Cardiac muscle cell (in vitro differentiated cells and primary cell): ENCODE measurements at regions not wholly inside any gene's neighbourhood (a gene's known extent, or its start where the extent isn't known, plus 50 kb on each side); places are given as distances from the start of the nearest gene placed in this dataset.

Experiments
- DNase-seq, 2 donors: peaks; one replicate each; pipeline versions ENCODE4 v3.0.0 to v3.0.0-alpha.2; 2010 to 2017; ENCODE audit warnings: low read depth in 1 of 2, low spot score in 1 of 2
- H3K27ac ChIP-seq: fragments of 200-600 bp; sonication (generic); 2 replicates; pipeline ENCODE4 v1.5.1; 2016
- H3K27me3 ChIP-seq: fragments of 200-600 bp; sonication (generic); 2 replicates; pipeline ENCODE4 v1.6.0; 2016; ENCODE audit warnings: control low read depth
- H3K36me3 ChIP-seq: fragments of 200-600 bp; sonication (generic); 2 replicates; pipeline ENCODE4 v1.5.1; 2016; ENCODE audit warnings: control low read depth
- H3K4me1 ChIP-seq: fragments of 200-600 bp; sonication (generic); 2 replicates; pipeline ENCODE4 v1.8.1; 2017; ENCODE audit warnings: low read depth, mild to moderate bottlenecking, mixed run types
- H3K4me3 ChIP-seq: fragments of 200-600 bp; sonication (generic); 2 replicates; pipeline ENCODE4 v1.5.1; 2016; ENCODE audit warnings: mild to moderate bottlenecking
- H3K9me3 ChIP-seq: fragments of 200-600 bp; sonication (generic); 2 replicates; pipeline ENCODE4 v1.5.1; 2017; ENCODE audit warnings: low read depth, mild to moderate bottlenecking, control low read depth
- CTCF ChIP-seq: IDR thresholded peaks from 2 replicates; pipeline ENCODE4 v1.5.1; 2012; ENCODE audit warnings: low read depth, mild to moderate bottlenecking, low read length

DNA sequence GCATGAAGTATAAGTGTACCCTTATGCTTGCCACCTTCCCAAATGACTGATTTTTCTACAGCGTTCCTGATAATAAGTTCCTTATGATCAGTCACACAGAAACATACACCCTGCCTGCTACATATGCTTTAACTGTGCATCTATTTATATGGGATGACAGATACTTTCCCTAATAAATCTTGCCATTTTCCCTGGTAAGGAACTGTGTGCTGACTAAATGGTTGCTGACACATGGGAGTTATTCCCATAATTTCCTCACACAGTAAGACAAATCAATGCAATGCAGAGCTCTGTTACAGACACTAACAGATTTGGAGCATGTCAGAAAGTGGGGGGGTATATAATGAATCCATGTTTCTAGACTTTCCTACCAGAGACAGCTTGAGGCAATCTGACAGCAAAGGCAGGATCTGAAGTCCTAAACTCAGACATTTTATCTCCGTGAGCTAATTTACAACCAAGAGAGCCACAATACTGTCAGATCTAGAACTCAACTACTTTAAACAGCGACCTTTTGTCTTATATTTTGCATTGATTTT, 86.9 kb upstream of the TCF12 start:
- Histone ChIP-seq H3K4me3 (no peak overlapping the region), H3K36me3 (no peaks in the 10 kb centered on the region), H3K27me3 (no peaks in the 10 kb centered on the region), H3K9me3 (no peaks in the 10 kb centered on the region), H3K27ac (no peak overlapping the region), H3K4me1 (no peaks in the 10 kb centered on the region)
- no peak for TF ChIP-seq CTCF
- no peak for DNase-seq

- Histone ChIP-seq H3K4me3 (no peak overlapping the region), H3K4me1 (peaks cover 9% of the 10 kb centered on the region), H3K9me3 (no peaks in the 10 kb centered on the region), H3K27ac (no peak overlapping the region), H3K36me3 (no peaks in the 10 kb centered on the region), H3K27me3 (no peaks in the 10 kb centered on the region)
- DNase-seq = no peak
- no peak for TF ChIP-seq CTCF
Observed at GRCh38 chr15:56824175-56824574, 90.9 kb upstream of the ZNF280D start.

GRCh38 chr15:56821721-56822425, 88.6 kb upstream of the ZNF280D start:
- H3K4me1 ChIP-seq = peaks cover 9% of the 10 kb centered on the region
- H3K9me3 ChIP-seq = no peaks in the 10 kb centered on the region
- no peaks in the 10 kb centered on the region for H3K27me3 ChIP-seq
- H3K4me3 ChIP-seq = no peak overlapping the region
- peak; percentile 70 to 79 for DNase-seq
- TF ChIP-seq CTCF = peak; percentile 60
- H3K27ac ChIP-seq = no peak overlapping the region
- H3K36me3 ChIP-seq = no peaks in the 10 kb centered on the region

DNA sequence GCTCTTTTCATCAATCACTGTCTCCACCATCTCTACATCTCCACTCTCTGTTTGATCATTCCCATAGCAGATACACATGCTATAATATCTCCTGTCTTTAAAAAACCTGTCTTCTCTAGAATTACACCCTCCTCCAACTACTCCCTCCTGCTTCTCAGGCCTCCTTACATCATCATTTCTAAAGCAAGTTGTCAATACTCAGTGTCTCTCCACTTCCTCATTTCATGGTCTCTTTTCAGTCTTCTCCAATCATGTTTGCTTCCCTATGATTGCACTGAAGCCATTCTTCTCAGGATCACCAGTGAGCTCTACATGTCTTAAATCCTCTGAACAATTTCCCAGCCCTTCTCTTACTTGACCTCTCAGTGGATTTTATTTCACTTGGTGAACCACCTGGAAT, 87.0 kb upstream of the ZNF280D start:
- no peak for TF ChIP-seq CTCF
- no peaks in the 10 kb centered on the region for H3K9me3 ChIP-seq
- no peak for DNase-seq
- no peaks in the 10 kb centered on the region for H3K27me3 ChIP-seq
- no peak overlapping the region for H3K4me3 ChIP-seq
- H3K4me1 ChIP-seq = peaks cover 9% of the 10 kb centered on the region
- no peak overlapping the region for H3K27ac ChIP-seq
- H3K36me3 ChIP-seq = no peaks in the 10 kb centered on the region

- Histone ChIP-seq H3K27ac (no peak overlapping the region), H3K27me3 (no peaks in the 10 kb centered on the region), H3K4me3 (no peak overlapping the region), H3K36me3 (no peaks in the 10 kb centered on the region), H3K4me1 (peaks cover 14% of the 10 kb centered on the region), H3K9me3 (no peaks in the 10 kb centered on the region)
- DNase-seq = peak in 1 of 2 donors; percentile 52
- no peak for TF ChIP-seq CTCF
Observed at GRCh38 chr15:56817321-56818080, 84.2 kb upstream of the ZNF280D start.
